ENCODE measurements at regions not wholly inside any gene's neighbourhood (a gene's known extent, or its start where the extent isn't known, plus 50 kb on each side); places are given as distances from the start of the nearest gene placed in this dataset.
"Not testable (repeated sequence)": the region's sequence is repeated elsewhere in the genome, so short reads cannot be mapped to it uniquely, and the experiment has no call there.

- Mint-ChIP-seq H3K27ac (no peak overlapping the region), H3K27me3 (peaks cover 3% of the 10 kb centered on the region), H3K36me3 (ENCODE audit: low read depth) (no peaks in the 10 kb centered on the region), H3K4me3 (no peak overlapping the region), H3K4me1 (ENCODE audit: low read depth) (no peaks in the 10 kb centered on the region), H3K9me3 (no peaks in the 10 kb centered on the region)
- Histone ChIP-seq H3K27me3 (ENCODE audit: control insufficient read depth in 1 of 2, insufficient read depth in 2 of 2, low read length in 2 of 2) (peaks cover 0 to 5% of the 10 kb centered on the region in 2 experiments), H3K27ac (ENCODE audit: low read depth in 1 of 2, low read length in 2 of 2) (no peak overlapping the region), H3K36me3 (ENCODE audit: insufficient read depth, low read length) (no peaks in the 10 kb centered on the region), H3K4me1 (ENCODE audit: insufficient read depth, low read length) (no peaks in the 10 kb centered on the region), H3K9me3 (ENCODE audit: control insufficient read depth in 1 of 2, insufficient read depth in 1 of 2, low read length in 2 of 2) (no peaks in the 10 kb centered on the region), H3K4me3 (ENCODE audit: low read length) (no peak overlapping the region)
- ATAC-seq (ENCODE audit: poor library complexity) (no peak), DNase-seq (no peak)
- ChIA-PET POLR2A (interaction anchor here (0.6 kb wide), 1 partner anchor 362 kb away, joined by 3 read pairs; no protein-coding TSS in a partner anchor), CTCF (no interaction called here)
- intact Hi-C loops (cut with DNase I, micrococcal nuclease): no loop called here
- TF ChIP-seq, protein P1, sequence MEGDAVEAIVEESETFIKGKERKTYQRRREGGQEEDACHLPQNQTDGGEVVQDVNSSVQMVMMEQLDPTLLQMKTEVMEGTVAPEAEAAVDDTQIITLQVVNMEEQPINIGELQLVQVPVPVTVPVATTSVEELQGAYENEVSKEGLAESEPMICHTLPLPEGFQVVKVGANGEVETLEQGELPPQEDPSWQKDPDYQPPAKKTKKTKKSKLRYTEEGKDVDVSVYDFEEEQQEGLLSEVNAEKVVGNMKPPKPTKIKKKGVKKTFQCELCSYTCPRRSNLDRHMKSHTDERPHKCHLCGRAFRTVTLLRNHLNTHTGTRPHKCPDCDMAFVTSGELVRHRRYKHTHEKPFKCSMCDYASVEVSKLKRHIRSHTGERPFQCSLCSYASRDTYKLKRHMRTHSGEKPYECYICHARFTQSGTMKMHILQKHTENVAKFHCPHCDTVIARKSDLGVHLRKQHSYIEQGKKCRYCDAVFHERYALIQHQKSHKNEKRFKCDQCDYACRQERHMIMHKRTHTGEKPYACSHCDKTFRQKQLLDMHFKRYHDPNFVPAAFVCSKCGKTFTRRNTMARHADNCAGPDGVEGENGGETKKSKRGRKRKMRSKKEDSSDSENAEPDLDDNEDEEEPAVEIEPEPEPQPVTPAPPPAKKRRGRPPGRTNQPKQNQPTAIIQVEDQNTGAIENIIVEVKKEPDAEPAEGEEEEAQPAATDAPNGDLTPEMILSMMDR (IDR thresholded peaks at IDR 0.05): no peak
Measured at GRCh38 chr5:67925511-67925910, 290.0 kb upstream of the PIK3R1 start.

- TF ChIP-seq, protein P1 (IDR thresholded peaks at IDR 0.05): no peak
- ChIA-PET POLR2A (no interaction called here), CTCF (no interaction called here)
- intact Hi-C loops (cut with DNase I, micrococcal nuclease): no loop called here
- Mint-ChIP-seq H3K9me3 (peaks cover 6% of the 10 kb centered on the region), H3K27ac (no peak overlapping the region), H3K27me3 (no peaks in the 10 kb centered on the region), H3K4me3 (no peak overlapping the region), H3K4me1 (ENCODE audit: low read depth) (no peaks in the 10 kb centered on the region), H3K36me3 (ENCODE audit: low read depth) (no peaks in the 10 kb centered on the region)
- Histone ChIP-seq H3K4me1 (ENCODE audit: insufficient read depth, low read length) (no peaks in the 10 kb centered on the region), H3K9me3 (ENCODE audit: control insufficient read depth in 1 of 2, insufficient read depth in 1 of 2, low read length in 2 of 2) (no peaks in the 10 kb centered on the region), H3K27me3 (ENCODE audit: control insufficient read depth in 1 of 2, insufficient read depth in 2 of 2, low read length in 2 of 2) (no peaks in the 10 kb centered on the region), H3K36me3 (ENCODE audit: insufficient read depth, low read length) (no peaks in the 10 kb centered on the region), H3K4me3 (ENCODE audit: low read length) (no peak overlapping the region), H3K27ac (ENCODE audit: low read depth in 1 of 2, low read length in 2 of 2) (no peak overlapping the region)
- ATAC-seq (ENCODE audit: poor library complexity) (no peak), DNase-seq (no peak)
Measured at GRCh38 chr5:67921004-67921601, 294.5 kb upstream of the PIK3R1 start.

DNA sequence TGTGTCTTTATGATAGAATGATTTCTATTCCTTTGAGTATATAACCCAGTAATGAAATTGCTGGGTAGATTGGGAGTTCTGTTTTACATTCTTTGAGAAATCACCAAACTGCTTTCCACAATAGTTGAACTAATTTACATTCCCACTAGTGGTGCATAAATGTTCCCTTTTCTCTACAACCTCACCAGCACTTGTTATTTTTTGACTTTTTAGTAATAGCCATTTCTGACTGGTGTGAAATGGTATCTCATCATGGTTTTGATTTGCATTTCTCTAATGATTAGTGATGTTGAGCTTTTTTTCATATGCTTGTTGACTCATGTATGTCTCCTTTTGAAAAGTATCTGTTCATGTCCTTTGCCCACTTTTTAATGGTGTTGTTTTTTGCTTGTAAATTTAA, 296.0 kb upstream of the PIK3R1 start:
- H3K9me3 Mint-ChIP-seq; DNase-seq; ATAC-seq (ENCODE audit: poor library complexity); H3K27me3 Mint-ChIP-seq; H3K27me3 ChIP-seq (ENCODE audit: control insufficient read depth in 1 of 2, insufficient read depth in 2 of 2, low read length in 2 of 2); H3K27ac Mint-ChIP-seq; H3K4me3 ChIP-seq (ENCODE audit: low read length); CTCF ChIA-PET; H3K36me3 ChIP-seq (ENCODE audit: insufficient read depth, low read length); intact Hi-C loops (cut with DNase I, micrococcal nuclease); H3K27ac ChIP-seq (ENCODE audit: low read depth in 1 of 2, low read length in 2 of 2); H3K4me1 Mint-ChIP-seq (ENCODE audit: low read depth); POLR2A ChIA-PET; H3K4me3 Mint-ChIP-seq; H3K4me1 ChIP-seq (ENCODE audit: insufficient read depth, low read length); H3K36me3 Mint-ChIP-seq (ENCODE audit: low read depth); H3K9me3 ChIP-seq (ENCODE audit: control insufficient read depth in 1 of 2, insufficient read depth in 1 of 2, low read length in 2 of 2): not testable (repeated sequence)

- no peaks in the 10 kb centered on the region for H3K27me3 ChIP-seq (ENCODE audit: control insufficient read depth in 1 of 2, insufficient read depth in 2 of 2, low read length in 2 of 2)
- DNase-seq: no peak
- H3K36me3 ChIP-seq (ENCODE audit: insufficient read depth, low read length): no peaks in the 10 kb centered on the region
- ATAC-seq (ENCODE audit: poor library complexity): no peak
- ChIA-PET CTCF (no interaction called here), POLR2A (no interaction called here)
- no peak overlapping the region for H3K4me3 Mint-ChIP-seq
- H3K36me3 Mint-ChIP-seq (ENCODE audit: low read depth): no peaks in the 10 kb centered on the region
- H3K4me3 ChIP-seq (ENCODE audit: low read length): no peak overlapping the region
- H3K4me1 ChIP-seq (ENCODE audit: insufficient read depth, low read length): no peaks in the 10 kb centered on the region
- no peak overlapping the region for H3K27ac Mint-ChIP-seq
- H3K27me3 Mint-ChIP-seq: no peaks in the 10 kb centered on the region
- intact Hi-C loops (cut with DNase I, micrococcal nuclease): no loop called here
- no peaks in the 10 kb centered on the region for H3K4me1 Mint-ChIP-seq (ENCODE audit: low read depth)
- H3K9me3 ChIP-seq (ENCODE audit: control insufficient read depth in 1 of 2, insufficient read depth in 1 of 2, low read length in 2 of 2): no peaks in the 10 kb centered on the region
- peaks cover 6% of the 10 kb centered on the region for H3K9me3 Mint-ChIP-seq
- H3K27ac ChIP-seq (ENCODE audit: low read depth in 1 of 2, low read length in 2 of 2): no peak overlapping the region
- TF ChIP-seq, protein P1 (IDR thresholded peaks at IDR 0.05): no peak
Measured at GRCh38 chr5:67917561-67917960, 298.0 kb upstream of the PIK3R1 start.

Measured in CD4-positive, alpha-beta T cell (primary cell).